GM18867 (cell line): ENCODE measurements at regions not wholly inside any gene's neighbourhood (a gene's known extent, or its start where the extent isn't known, plus 50 kb on each side); places are given as distances from the start of the nearest gene placed in this dataset.

Experiments
- ATAC-seq: cut with Tn5 transposase; IDR thresholded peaks from one replicate; pipeline ENCODE4 v1.9.1; 2021; ENCODE audit warnings: mild to moderate bottlenecking, moderate library complexity; ENCODE audit not compliant: unreplicated experiment

- no peak for ATAC-seq
Measured at GRCh38 chr21:16841975-16842695, 670.7 kb upstream of the CXADR start.

DNA sequence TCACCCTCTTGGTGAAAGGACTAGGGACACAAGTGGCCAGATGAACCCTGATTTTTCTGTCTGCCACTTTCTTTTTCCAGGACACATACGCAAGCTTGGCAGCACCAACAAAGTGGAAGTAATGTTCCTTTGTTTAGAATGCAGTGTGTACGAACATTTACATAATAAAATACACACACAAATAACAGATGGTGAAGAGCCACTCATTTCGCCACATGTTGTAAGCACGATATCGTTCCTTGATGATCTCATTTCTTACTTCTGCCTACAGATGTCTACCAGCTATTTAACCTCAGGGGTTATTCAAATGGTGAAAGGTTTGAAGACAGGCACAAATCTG is 670.2 kb upstream of the CXADR start:
- no peak for ATAC-seq

GRCh38 chr21:16847211-16847610 is 665.6 kb upstream of the CXADR start:
- no peak for ATAC-seq

DNA sequence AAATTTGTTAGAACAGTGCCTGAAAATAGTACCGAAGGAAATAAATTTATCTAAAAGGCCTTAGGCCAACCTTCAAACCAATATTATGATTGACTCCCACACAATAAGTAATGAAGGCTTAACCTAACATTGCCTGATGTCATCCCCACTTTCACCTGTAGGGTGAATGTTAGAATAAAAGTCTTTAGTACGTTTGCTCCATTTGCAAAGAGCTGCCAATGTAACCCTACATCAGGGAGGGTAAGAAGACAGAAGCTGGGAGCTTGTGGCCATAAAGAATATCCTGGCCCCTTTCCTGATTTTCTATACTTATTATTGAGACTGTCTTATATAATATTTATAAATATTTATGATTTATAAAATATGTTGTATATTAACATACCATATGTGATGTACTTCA is 661.8 kb upstream of the CXADR start:
- ATAC-seq: no peak

- ATAC-seq: no peak
Measured at GRCh38 chr21:16855164-16855667, 657.6 kb upstream of the CXADR start.

DNA sequence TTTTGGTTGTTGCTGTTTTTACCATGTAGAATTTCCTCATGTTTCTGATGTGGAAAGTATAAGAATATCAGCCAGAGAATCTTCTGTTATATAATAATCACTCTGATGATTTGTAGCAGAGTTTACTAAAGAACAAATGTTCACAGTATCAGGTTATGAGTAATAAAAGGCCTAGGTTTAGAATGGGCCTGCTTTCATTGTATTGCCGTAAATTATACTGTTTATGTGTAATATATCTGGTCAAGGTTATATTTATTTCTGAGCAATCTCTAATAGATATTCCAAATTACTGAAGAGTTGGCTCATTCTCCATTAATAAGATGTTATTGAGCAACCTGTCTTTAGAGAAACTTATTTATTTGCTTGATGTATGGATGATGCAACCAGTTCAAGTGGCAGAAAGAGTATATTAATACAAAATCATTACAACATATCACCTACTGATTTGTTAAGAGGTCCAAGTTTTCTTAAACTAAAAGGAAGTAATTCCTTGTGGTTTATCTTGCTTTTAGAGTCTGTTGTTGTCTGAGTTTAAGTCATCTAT is 649.4 kb upstream of the CXADR start:
- no peak for ATAC-seq

GRCh38 chr21:16863908-16864307 is 648.9 kb upstream of the CXADR start:
- no peak for ATAC-seq

GRCh38 chr21:16865632-16866031 is 647.2 kb upstream of the CXADR start:
- no peak for ATAC-seq

DNA sequence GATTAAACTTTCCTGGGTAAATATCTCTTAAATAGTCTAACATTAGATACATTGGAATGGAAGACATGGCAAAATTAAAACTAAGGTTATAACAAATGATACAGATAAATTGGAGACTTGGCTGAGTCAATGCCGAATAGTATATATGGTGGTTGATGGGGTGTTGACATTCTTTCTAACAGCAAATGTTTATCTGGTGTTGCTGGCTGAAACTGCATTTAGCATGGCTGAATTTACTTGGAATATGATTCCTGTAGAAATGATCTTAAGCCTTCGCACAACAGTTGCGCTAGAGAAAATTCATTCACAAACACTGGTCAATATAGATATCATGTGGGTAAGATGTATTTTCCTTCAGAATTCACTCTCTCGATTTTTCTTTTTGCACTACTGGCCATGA is 646.0 kb upstream of the CXADR start:
- ATAC-seq: no peak

GRCh38 chr21:16870103-16870502 is 642.7 kb upstream of the CXADR start:
- no peak for ATAC-seq

- ATAC-seq: no peak
Measured at GRCh38 chr21:16872616-16873015, 640.2 kb upstream of the CXADR start.

- no peak for ATAC-seq
Measured at GRCh38 chr21:16873176-16873575, 639.7 kb upstream of the CXADR start.

DNA sequence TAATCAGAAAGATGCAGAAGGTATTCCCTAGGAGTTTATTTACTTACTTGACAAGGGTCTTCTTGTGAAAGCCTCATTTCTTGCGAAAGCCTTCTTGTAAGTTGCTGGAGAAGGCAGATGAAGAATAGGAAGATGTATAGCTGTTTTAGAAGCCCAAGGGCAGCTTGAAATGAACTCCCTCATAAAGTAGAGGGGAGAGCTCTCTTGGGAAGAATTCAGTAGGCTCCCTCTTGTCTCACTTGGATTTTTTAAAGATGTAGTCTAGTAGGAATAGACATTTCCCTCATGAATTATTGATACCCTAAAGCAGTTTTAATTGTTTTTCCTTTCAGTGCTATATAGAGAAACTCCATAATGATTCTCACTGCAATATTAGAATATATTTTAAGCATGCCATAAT is 639.2 kb upstream of the CXADR start:
- no peak for ATAC-seq

GRCh38 chr21:16879479-16879878 is 633.4 kb upstream of the CXADR start:
- ATAC-seq: no peak

DNA sequence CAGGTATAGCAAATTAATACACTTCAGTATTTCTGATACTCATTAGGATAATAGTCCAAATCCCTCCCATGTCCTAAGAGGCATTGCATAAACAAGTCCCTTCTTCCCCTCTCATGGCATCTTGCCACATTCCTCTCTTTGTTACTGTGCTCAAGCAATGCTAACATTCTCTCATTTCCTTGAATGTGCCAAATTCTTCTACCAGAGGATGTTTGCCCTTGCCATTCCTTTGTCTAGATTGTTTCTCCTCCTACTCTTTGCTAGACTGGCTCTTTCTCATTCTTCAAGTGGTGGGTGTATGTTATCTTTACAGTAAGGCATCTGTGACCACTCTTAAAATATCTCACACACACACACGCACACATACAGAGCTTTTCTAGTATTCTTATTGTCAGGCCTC is 621.0 kb upstream of the CXADR start:
- no peak for ATAC-seq

GRCh38 chr21:16900685-16901084 is 612.2 kb upstream of the CXADR start:
- no peak for ATAC-seq

- ATAC-seq: no peak
Measured at GRCh38 chr21:16908077-16908476, 604.8 kb upstream of the CXADR start.

DNA sequence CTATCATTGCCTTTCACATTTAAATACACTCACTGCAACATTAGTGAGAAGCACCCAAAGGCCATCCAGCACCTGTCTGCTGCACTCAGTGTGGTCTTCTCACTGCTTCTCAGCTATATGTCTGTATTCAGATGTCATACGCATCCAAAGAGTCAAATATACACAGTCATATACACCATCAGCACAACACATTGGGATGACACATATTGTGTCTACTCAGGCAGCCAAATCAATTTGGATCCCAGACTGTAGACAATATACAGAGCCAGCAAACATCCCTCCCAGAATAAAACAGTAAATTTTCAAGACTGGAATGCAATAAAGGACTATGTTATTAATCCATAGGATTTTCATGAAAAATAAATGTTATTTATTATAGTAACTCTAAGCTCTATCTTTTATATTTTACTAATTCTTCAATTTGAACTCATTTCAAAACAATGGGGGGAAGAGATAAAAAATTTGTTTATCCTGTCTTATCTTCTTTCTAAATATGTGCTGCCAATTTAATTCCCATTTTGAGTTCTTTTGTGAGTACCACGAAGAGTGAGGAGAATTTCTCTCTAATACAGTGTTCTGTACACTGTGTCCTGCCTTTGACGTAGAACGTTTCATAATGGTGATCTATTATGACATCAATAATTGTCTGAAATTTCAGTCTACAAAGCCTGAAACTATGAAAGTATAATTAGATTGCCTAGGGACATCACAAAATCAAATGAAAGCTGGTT is 602.2 kb upstream of the CXADR start:
- no peak for ATAC-seq

DNA sequence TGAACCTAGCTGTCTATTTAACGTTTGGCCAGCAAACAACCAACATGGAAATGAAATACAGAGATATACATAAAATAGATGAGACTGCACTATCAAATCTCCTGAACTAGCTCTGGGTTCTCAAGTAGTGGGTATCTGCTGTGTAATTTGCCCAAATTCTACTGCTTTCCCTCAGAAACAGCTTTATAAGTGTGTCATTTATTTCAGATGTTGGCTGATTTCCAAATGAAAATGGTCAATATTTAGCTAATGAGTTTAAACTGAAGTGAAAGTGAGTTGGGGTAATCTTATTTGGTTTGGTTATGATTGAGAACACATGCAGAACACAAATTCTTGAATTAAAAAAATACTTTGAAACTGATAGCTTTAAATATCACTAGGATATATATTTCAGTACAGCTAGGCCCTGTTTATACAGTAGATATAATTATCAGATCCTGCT is 601.7 kb upstream of the CXADR start:
- no peak for ATAC-seq

DNA sequence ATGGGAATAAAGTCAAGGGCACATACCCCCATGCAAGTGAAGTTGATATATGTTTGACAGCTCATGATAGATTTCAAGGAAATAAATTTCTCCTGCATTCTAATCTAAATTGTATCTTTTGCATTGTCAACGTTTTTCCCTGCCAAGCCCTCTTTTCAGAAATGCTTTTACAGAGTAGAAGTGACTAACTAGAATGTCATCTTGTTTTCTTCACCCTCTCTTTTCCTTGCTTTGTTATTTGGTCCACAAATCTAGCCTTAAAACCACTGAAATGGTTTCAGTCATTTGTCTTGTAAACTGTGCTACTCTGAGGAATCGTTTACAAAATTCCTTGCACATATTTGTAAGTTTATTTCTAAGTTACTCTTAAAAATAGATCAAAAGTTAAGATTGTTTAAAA is 600.8 kb upstream of the CXADR start:
- ATAC-seq: no peak

DNA sequence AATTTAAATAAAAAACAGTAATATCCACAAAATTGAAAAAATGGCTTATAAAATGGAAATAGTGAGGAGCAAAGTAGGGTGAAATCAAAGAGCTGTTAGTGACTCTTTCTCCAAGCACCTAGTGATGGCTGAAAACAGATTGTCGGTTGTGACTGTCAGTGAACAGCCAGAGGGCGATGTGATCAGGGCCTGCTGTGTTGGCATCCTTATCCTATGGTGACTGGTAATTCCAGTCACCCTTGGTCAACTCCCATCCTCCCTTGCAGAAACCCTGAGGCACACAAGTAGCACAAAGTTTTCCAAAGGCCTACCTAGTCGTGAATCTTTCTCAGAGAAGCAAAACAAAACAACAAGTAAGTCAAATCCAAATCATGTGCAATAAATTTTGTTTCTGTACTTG is 599.8 kb upstream of the CXADR start:
- ATAC-seq: no peak

GRCh38 chr21:16928439-16928838 is 584.4 kb upstream of the CXADR start:
- ATAC-seq: no peak
